IMR-90 (cell line): ENCODE measurements at regions not wholly inside any gene's neighbourhood (a gene's known extent, or its start where the extent isn't known, plus 50 kb on each side); places are given as distances from the start of the nearest gene placed in this dataset.

Source experiments
- ATAC-seq: fragments of 200-7000 bp; cut with Tn5 transposase; 2 replicates; pipeline ENCODE4 v1.9.1; 2020; ENCODE audit warnings: low read depth, mild to moderate bottlenecking, moderate library complexity
- BruUV-seq: library from RNA; stranded (reverse); fragments of 400-500 nt; replicated peaks from 2 replicates; lab custom pipeline; 2021; lab: Mats Ljungman, UMichigan
- CTCF ChIA-PET: fragments of 300-600 bp; formaldehyde crosslinking; extraction: SDS; loops from one replicate; lab custom pipeline; 2021; ENCODE audit warnings: antibody characterized with exemption; lab: Yijun Ruan, JAX
- POLR2A ChIA-PET: fragments of 300-600 bp; sonication (Branson Sonifier 250); formaldehyde crosslinking; loops from one replicate; lab custom pipeline; 2022; ENCODE audit warnings: antibody characterized with exemption; ENCODE audit not compliant: unreplicated experiment; lab: Charles Lee
- DNase-seq: peaks from one replicate; pipeline ENCODE4 v3.0.0; 2013
- H2AFZ ChIP-seq: replicated peaks from 2 replicates; pipeline ENCODE3; 2013; ENCODE audit warnings: low read length, mild to moderate bottlenecking; ENCODE audit not compliant: poor library complexity
- H2AK5ac ChIP-seq: 2 replicates; pipeline ENCODE4 v1.6.1; 2013; ENCODE audit warnings: low read depth, low read length, inconsistent platforms
- H2AK9ac ChIP-seq: replicated peaks from 2 replicates; pipeline ENCODE3; 2013; ENCODE audit warnings: mild to moderate bottlenecking, low read depth, low read length, moderate library complexity; ENCODE audit not compliant: poor library complexity
- H2BK120ac ChIP-seq: 2 replicates; pipeline ENCODE4 v1.6.1; 2013; ENCODE audit warnings: low read depth, low read length, inconsistent platforms
- H2BK15ac ChIP-seq: 3 replicates; pipeline ENCODE4 v1.6.1; 2013; ENCODE audit warnings: low read depth, low read length, inconsistent platforms
- H2BK20ac ChIP-seq: 2 replicates; pipeline ENCODE4 v1.6.1; 2013; ENCODE audit warnings: low read depth, mild to moderate bottlenecking, inconsistent platforms, low read length, moderate library complexity
- H2BK5ac ChIP-seq: 2 replicates; pipeline ENCODE4 v1.6.1; 2013; ENCODE audit warnings: mild to moderate bottlenecking, low read depth, low read length, inconsistent platforms; ENCODE audit not compliant: poor library complexity, severe bottlenecking
- H3K14ac ChIP-seq: replicated peaks from 2 replicates; pipeline ENCODE4 v1.6.1; 2013; ENCODE audit warnings: low read depth, low read length, inconsistent platforms
- H3K18ac ChIP-seq: 2 replicates; pipeline ENCODE4 v1.6.1; 2013; ENCODE audit warnings: low read depth, low read length, control low read depth
- H3K23ac ChIP-seq: 2 replicates; pipeline ENCODE4 v1.6.1; 2013; ENCODE audit warnings: low read depth, low read length, inconsistent platforms
- H3K27ac ChIP-seq: 2 replicates; pipeline ENCODE4 v1.5.1; 2013; ENCODE audit warnings: mild to moderate bottlenecking, control low read depth, low read length; ENCODE audit not compliant: insufficient read depth
- H3K27me3 ChIP-seq: 2 replicates; pipeline ENCODE4 v1.6.1; 2013; ENCODE audit warnings: low read length; ENCODE audit not compliant: control insufficient read depth, insufficient read depth
- H3K36me3 ChIP-seq: 2 replicates; pipeline ENCODE4 v1.6.1; 2013; ENCODE audit warnings: low read length, mixed read lengths; ENCODE audit not compliant: control insufficient read depth, insufficient read depth
- H3K4ac ChIP-seq: 2 replicates; pipeline ENCODE4 v1.6.1; 2013; ENCODE audit warnings: low read depth, low read length, inconsistent platforms
- H3K4me1 ChIP-seq: 2 replicates; pipeline ENCODE4 v1.6.1; 2013; ENCODE audit warnings: low read length, mixed read lengths; ENCODE audit not compliant: control insufficient read depth, insufficient read depth
- H3K4me2 ChIP-seq: 2 replicates; pipeline ENCODE4 v1.6.1; 2013; ENCODE audit warnings: low read depth, mild to moderate bottlenecking, control low read depth, low read length, moderate library complexity
- H3K4me3 ChIP-seq: 2 replicates; pipeline ENCODE4 v1.5.1; 2013; ENCODE audit warnings: low read depth, mild to moderate bottlenecking, control low read depth, low read length, moderate library complexity; ENCODE audit not compliant: insufficient read depth
- H3K56ac ChIP-seq: 2 replicates; pipeline ENCODE4 v1.6.1; 2013; ENCODE audit warnings: low read length, inconsistent platforms; ENCODE audit not compliant: insufficient read depth; ENCODE audit errors: extremely low read depth
- H3K79me1 ChIP-seq, 2 experiments: 2 replicates each; pipeline ENCODE4 v1.6.1; 2013; ENCODE audit warnings: low read length in 2 of 2, inconsistent platforms in 1 of 2, low read depth in 1 of 2
- H3K9ac ChIP-seq: 2 replicates; pipeline ENCODE4 v1.6.1; 2013; ENCODE audit warnings: low read depth, low read length, control low read depth
- H3K9me1 ChIP-seq: 2 replicates; pipeline ENCODE4 v1.6.1; 2013; ENCODE audit warnings: low read length, inconsistent platforms; ENCODE audit not compliant: insufficient read depth
- H3K9me3 ChIP-seq: 2 replicates; pipeline ENCODE4 v1.6.1; 2013; ENCODE audit warnings: low read length; ENCODE audit not compliant: control insufficient read depth, insufficient read depth
- H4K20me1 ChIP-seq: 2 replicates; pipeline ENCODE4 v1.6.1; 2013; ENCODE audit warnings: low read length, inconsistent platforms; ENCODE audit not compliant: insufficient read depth
- H4K5ac ChIP-seq: 2 replicates; pipeline ENCODE4 v1.6.1; 2013; ENCODE audit warnings: mild to moderate bottlenecking, low read depth, low read length, control low read depth
- H4K8ac ChIP-seq, 2 experiments: 2 replicates each; pipeline ENCODE4 v1.6.1; 2013; ENCODE audit warnings: low read depth in 2 of 2, low read length in 2 of 2, control low read depth in 1 of 2, inconsistent platforms in 1 of 2
- H4K91ac ChIP-seq: 2 replicates; pipeline ENCODE4 v1.6.1; 2013; ENCODE audit warnings: low read depth, low read length, inconsistent platforms; ENCODE audit not compliant: insufficient read depth
- CEBPB ChIP-seq: IDR thresholded peaks from 2 replicates; pipeline ENCODE4 v1.6.1; 2012; ENCODE audit warnings: low read depth, low read length, improper control_type of control experiment
- WGBS, 2 experiments: methylation state at CpG; one replicate each; pipeline versions ENCODE4 v1.1.5 to v1.1.7; 2013; ENCODE audit warnings: missing lambda C conversion rate in 2 of 2; ENCODE audit not compliant: insufficient read length in 1 of 2; ENCODE audit errors: extremely low coverage in 2 of 2; 5-methylcytosine and 5-hydroxymethylcytosine counted together
- dilution Hi-C: fragments of 300-500 bp; cut with HindIII; formaldehyde crosslinking; loops from one replicate; pipeline ENCODE4 v1.14.3; 2018; ENCODE audit warnings: low sequenced_read_pairs; ENCODE audit not compliant: unreplicated experiment
- in situ Hi-C: fragments of 300-500 bp; cut with MboI; formaldehyde crosslinking; loops from 3 replicates; pipeline ENCODE4 v1.14.3; 2019; ENCODE audit warnings: low sequenced_read_pairs, inconsistent platforms, mixed read lengths
- intact Hi-C: fragments of 100-400 bp; cut with micrococcal nuclease; formaldehyde crosslinking; loops from 2 replicates; pipeline ENCODE4 v1.10.0; 2022

- no peak for DNase-seq
- no peak for ATAC-seq
- no peak overlapping the region for H3K27ac ChIP-seq
- ChIA-PET POLR2A (no interaction called here), CTCF (interaction anchor here (0.9 kb wide), 1 partner anchor 20 kb away, joined by 4 read pairs; no protein-coding TSS in a partner anchor)
- no peak overlapping the region for H3K56ac ChIP-seq
- BruUV-seq, result no TSS peak
- no peak overlapping the region for H3K4ac ChIP-seq
- no peaks in the 10 kb centered on the region for H3K27me3 ChIP-seq
- intact Hi-C loops (no loop called here), dilution Hi-C loops (no loop called here), in situ Hi-C loops (no loop called here)
- no peak overlapping the region for H3K9ac ChIP-seq
- TF ChIP-seq CEBPB, result no peak
- H3K4me1 ChIP-seq, result peaks cover 2% of the 10 kb centered on the region; the same call in 1 of the 2 replicates
- H2AFZ ChIP-seq, result no peak overlapping the region
- no peaks in the 10 kb centered on the region for H3K9me1 ChIP-seq
- H3K14ac ChIP-seq, result no peak overlapping the region
- no peak overlapping the region for H3K23ac ChIP-seq
- H4K91ac ChIP-seq, result no peak overlapping the region
- H2BK120ac ChIP-seq, result no peak overlapping the region
- no peaks in the 10 kb centered on the region for H4K20me1 ChIP-seq
- H4K5ac ChIP-seq, result no peak overlapping the region
- H3K79me1 ChIP-seq, result no peaks in the 10 kb centered on the region
- H3K4me2 ChIP-seq, result no peak overlapping the region
- no peak overlapping the region for H2BK5ac ChIP-seq
- no CpG with 5 or more reads among the region's 3 CpGs for WGBS, 2 experiments
- no peak overlapping the region; the same call in 2 of the 3 replicates for H2BK15ac ChIP-seq
- H2AK5ac ChIP-seq, result no peak overlapping the region
- H3K4me3 ChIP-seq, result no peak overlapping the region
- no peak overlapping the region for H4K8ac ChIP-seq
- H2AK9ac ChIP-seq, result no peak overlapping the region
- H3K36me3 ChIP-seq, result no peaks in the 10 kb centered on the region
- H3K9me3 ChIP-seq, result no peaks in the 10 kb centered on the region
- H3K18ac ChIP-seq, result no peak overlapping the region
- no peak overlapping the region for H2BK20ac ChIP-seq
Observed at GRCh38 chr6:55034752-55035151, 139.6 kb upstream of the HCRTR2 start.
